Activated B cell treated with CpG ODN at 0.5 μM for 24 hours (primary cell): ENCODE measurements at regions not wholly inside any gene's neighbourhood (a gene's known extent, or its start where the extent isn't known, plus 50 kb on each side); places are given as distances from the start of the nearest gene placed in this dataset.
"Not testable (repeated sequence)": the region's sequence is repeated elsewhere in the genome, so short reads cannot be mapped to it uniquely, and the experiment has no call there.

ENCODE experiments used
- ATAC-seq: fragments of 200-7000 bp; cut with Tn5 transposase; one replicate; pipeline ENCODE4 v1.10.0; 2021; ENCODE audit warnings: low read depth, mild to moderate bottlenecking, moderate library complexity
- CTCF ChIA-PET: fragments of 350-600 bp; sonication (Branson Sonifier 250); formaldehyde crosslinking; loops from one replicate; lab custom pipeline; 2021; ENCODE audit warnings: antibody characterized with exemption; lab: Charles Lee
- POLR2A ChIA-PET: fragments of 350-600 bp; sonication (Branson Sonifier 250); formaldehyde crosslinking; loops from one replicate; lab custom pipeline; 2021; ENCODE audit warnings: antibody characterized with exemption; lab: Charles Lee
- DNase-seq: peaks from one replicate; pipeline ENCODE4 v3.0.0; 2022
- H3K27ac Mint-ChIP-seq: one replicate; pipeline ENCODE4 v1.8.0; 2020; ENCODE audit warnings: mixed read lengths
- H3K27me3 Mint-ChIP-seq: one replicate; pipeline ENCODE4 v1.8.0; 2021; ENCODE audit warnings: mixed read lengths
- H3K36me3 Mint-ChIP-seq: one replicate; pipeline ENCODE4 v1.8.0; 2021; ENCODE audit warnings: low read depth, mixed read lengths
- H3K4me1 Mint-ChIP-seq: one replicate; pipeline ENCODE4 v1.8.0; 2021; ENCODE audit warnings: mixed read lengths
- H3K4me3 Mint-ChIP-seq: one replicate; pipeline ENCODE4 v1.8.0; 2020; ENCODE audit warnings: mild to moderate bottlenecking, mixed read lengths
- H3K9me3 Mint-ChIP-seq: one replicate; pipeline ENCODE4 v1.8.0; 2020; ENCODE audit warnings: mixed read lengths
- CTCF ChIP-seq: fragments of 200-600 bp; IDR thresholded peaks from one replicate; pipeline ENCODE4 v1.8.0; 2022; ENCODE audit warnings: antibody characterized with exemption, mild to moderate bottlenecking
- intact Hi-C: fragments of 100-400 bp; cut with micrococcal nuclease; formaldehyde crosslinking; loops from one replicate; pipeline ENCODE4 v1.15.1; 2024

- no peak for DNase-seq
- no peak for TF ChIP-seq CTCF
- Mint-ChIP-seq H3K36me3 (no peaks in the 10 kb centered on the region), H3K27ac (no peak overlapping the region), H3K4me3 (no peak overlapping the region), H3K27me3 (peaks cover 8% of the 10 kb centered on the region), H3K4me1 (no peaks in the 10 kb centered on the region), H3K9me3 (no peaks in the 10 kb centered on the region)
- intact Hi-C loops: no loop called here
- ChIA-PET POLR2A (no interaction called here), CTCF (no interaction called here)
- no peak for ATAC-seq
Measured at GRCh38 chr6:27049863-27050781, 197.4 kb upstream of the PRSS16 start.

GRCh38 chr6:27052082-27052730 is 195.3 kb upstream of the PRSS16 start:
- ATAC-seq, H3K4me1 Mint-ChIP-seq, H3K4me3 Mint-ChIP-seq, POLR2A ChIA-PET, intact Hi-C loops, H3K27ac Mint-ChIP-seq, H3K36me3 Mint-ChIP-seq, DNase-seq, H3K9me3 Mint-ChIP-seq, CTCF ChIA-PET: not testable (repeated sequence)
- H3K27me3 Mint-ChIP-seq: peaks cover 14% of the 10 kb centered on the region

GRCh38 chr6:27052731-27053082 is 194.8 kb upstream of the PRSS16 start:
- TF ChIP-seq CTCF: no peak
- ChIA-PET POLR2A (no interaction called here), CTCF (no interaction called here)
- Mint-ChIP-seq H3K4me3 (no peak overlapping the region), H3K27ac (no peak overlapping the region), H3K9me3 (no peaks in the 10 kb centered on the region), H3K27me3 (peaks cover 14% of the 10 kb centered on the region), H3K36me3 (no peaks in the 10 kb centered on the region), H3K4me1 (no peaks in the 10 kb centered on the region)
- intact Hi-C loops: no loop called here
- DNase-seq: no peak
- no peak for ATAC-seq

- intact Hi-C loops: no loop called here
- Mint-ChIP-seq H3K27me3 (peaks cover 14% of the 10 kb centered on the region), H3K27ac (no peak overlapping the region), H3K4me1 (no peaks in the 10 kb centered on the region), H3K9me3 (no peaks in the 10 kb centered on the region), H3K4me3 (no peak overlapping the region), H3K36me3 (no peaks in the 10 kb centered on the region)
- ATAC-seq: no peak
- CTCF ChIA-PET: no interaction called here
- no peak for TF ChIP-seq CTCF
- POLR2A ChIA-PET: no interaction called here
- DNase-seq: no peak
Measured at GRCh38 chr6:27053738-27054137, 193.8 kb upstream of the PRSS16 start.

GRCh38 chr6:27056615-27057014 is 190.9 kb upstream of the PRSS16 start:
- TF ChIP-seq CTCF: no peak
- POLR2A ChIA-PET: no interaction called here
- H3K27ac Mint-ChIP-seq: no peak overlapping the region
- H3K36me3 Mint-ChIP-seq: no peaks in the 10 kb centered on the region
- CTCF ChIA-PET: no interaction called here
- ATAC-seq (no peak), DNase-seq (no peak)
- H3K4me1 Mint-ChIP-seq: no peaks in the 10 kb centered on the region
- H3K27me3 Mint-ChIP-seq: peaks cover 14% of the 10 kb centered on the region
- intact Hi-C loops: no loop called here
- no peaks in the 10 kb centered on the region for H3K9me3 Mint-ChIP-seq
- no peak overlapping the region for H3K4me3 Mint-ChIP-seq
